Prostate gland (tissue), 2 donors: ENCODE measurements at regions not wholly inside any gene's neighbourhood (a gene's known extent, or its start where the extent isn't known, plus 50 kb on each side); places are given as distances from the start of the nearest gene placed in this dataset.
A peak's percentile ranks its signal among the peaks of the same experiment; 100 is the strongest.

Source experiments
- DNase-seq: peaks from one replicate; pipeline ENCODE4 v3.0.0-alpha.2; 2019; ENCODE audit warnings: low spot score
- H3K27ac ChIP-seq, 2 donors: fragments of 200-600 bp; sonication (generic); 2 replicates each; pipeline ENCODE4 v1.5.1; 2017 to 2019
- H3K27me3 ChIP-seq: fragments of 200-600 bp; sonication (generic); replicated peaks from 2 replicates; pipeline ENCODE4 v1.5.1; 2019; ENCODE audit not compliant: insufficient read depth
- H3K36me3 ChIP-seq, 2 donors: fragments of 200-600 bp; sonication (generic); 1 replicate in 1 of 2; 2 replicates in 1 of 2; pipeline versions ENCODE4 v1.5.1 to v1.8.1; 2017 to 2019
- H3K4me1 ChIP-seq: fragments of 200-600 bp; sonication (generic); replicated peaks from 2 replicates; pipeline ENCODE4 v1.5.1; 2019
- H3K4me3 ChIP-seq, 2 donors: fragments of 200-600 bp; sonication (generic); 2 replicates each; pipeline ENCODE4 v1.5.1; 2017 to 2019
- H3K9me3 ChIP-seq: fragments of 200-600 bp; sonication (generic); 2 replicates; pipeline ENCODE4 v1.5.1; 2017
- CTCF ChIP-seq, 4 experiments: fragments of 200-600 bp in 2 of 4; fragments of 450-650 bp in 2 of 4; sonication (generic) in 2 of 4; IDR thresholded peaks; 1 replicate in 3 of 4; 2 replicates in 1 of 4; pipeline ENCODE4 v1.5.1; 2016 to 2019; ENCODE audit warnings: antibody characterized with exemption in 4 of 4, mild to moderate bottlenecking in 2 of 4, moderate library complexity in 2 of 4
- POLR2A ChIP-seq: fragments of 450-650 bp; IDR thresholded peaks from one replicate; pipeline ENCODE4 v1.6.1; 2016; ENCODE audit warnings: antibody characterized with exemption, mild to moderate bottlenecking
- POLR2AphosphoS5 ChIP-seq: sonication (generic); formaldehyde crosslinking; IDR thresholded peaks from one replicate; pipeline ENCODE4 v1.6.1; 2017; ENCODE audit warnings: antibody characterized with exemption
- WGBS: methylation state at CpG from one replicate; pipeline ENCODE4 v1.1.5; 2018; 5-methylcytosine and 5-hydroxymethylcytosine counted together
- intact Hi-C: fragments of 100-400 bp; cut with DNase I; formaldehyde crosslinking; loops from one replicate; pipeline ENCODE4 v1.14.2; 2022

DNA sequence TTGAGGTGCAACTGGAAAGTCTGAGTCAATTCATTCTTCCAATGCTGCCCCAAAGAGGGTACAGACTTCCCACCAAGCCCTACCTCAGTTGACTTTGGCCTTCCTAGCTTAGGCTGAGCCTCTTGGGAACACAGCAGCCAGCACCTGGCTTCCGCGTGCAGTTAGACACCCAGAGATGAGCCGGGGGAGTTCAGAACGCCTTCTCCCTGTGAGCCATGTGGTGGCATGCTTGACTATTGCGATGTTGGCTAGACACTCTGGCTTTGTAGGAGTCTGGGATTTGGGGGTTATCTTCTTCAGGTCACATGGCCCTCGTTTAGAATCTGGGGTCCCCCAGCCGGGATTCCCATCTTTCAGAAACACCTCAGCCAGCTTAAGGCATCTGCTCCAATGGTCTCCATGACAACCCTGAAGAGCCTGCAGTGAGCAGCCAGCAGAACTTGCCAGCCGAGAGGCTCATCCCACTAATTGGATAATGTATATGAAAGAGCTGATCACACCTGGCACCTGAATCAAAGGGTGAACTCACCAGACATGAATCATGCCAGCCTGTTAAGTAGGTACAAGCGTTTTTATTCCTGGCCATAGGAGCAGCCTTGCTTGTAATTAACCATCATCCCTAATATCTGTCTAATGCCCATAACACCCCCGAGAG lies 167.5 kb downstream of the SYK start:
- WGBS: 79% methylated on average over 9 of the region's 10 CpGs
- Histone ChIP-seq H3K36me3 (no peaks in the 10 kb centered on the region), H3K27ac (no peak overlapping the region), H3K9me3 (no peaks in the 10 kb centered on the region), H3K27me3 (no peaks in the 10 kb centered on the region), H3K4me3 (no peak overlapping the region), H3K4me1 (no peaks in the 10 kb centered on the region)
- TF ChIP-seq POLR2A (no peak), POLR2AphosphoS5 (no peak), CTCF (IDR thresholded peaks at IDR 0.05) (no peak)
- DNase-seq: no peak
- intact Hi-C loops: no loop called here

- H3K27me3 ChIP-seq: no peaks in the 10 kb centered on the region
- TF ChIP-seq POLR2AphosphoS5 (peak; percentile 62), POLR2A (no peak)
- intact Hi-C loops: no loop called here
- H3K9me3 ChIP-seq: no peaks in the 10 kb centered on the region
- WGBS: 78% methylated on average over 9 of the region's 9 CpGs
- DNase-seq: peak; percentile 83
- no peak overlapping the region for H3K4me3 ChIP-seq
- H3K4me1 ChIP-seq: no peaks in the 10 kb centered on the region
- no peak overlapping the region for H3K27ac ChIP-seq
- no peaks in the 10 kb centered on the region for H3K36me3 ChIP-seq
Observed at GRCh38 chr9:90970608-90971007, 169.0 kb downstream of the SYK start.

- Histone ChIP-seq H3K9me3 (no peaks in the 10 kb centered on the region), H3K27ac (peak overlapping the region in 1 of 2 donors; percentile 24), H3K4me3 (no peak overlapping the region), H3K27me3 (no peaks in the 10 kb centered on the region), H3K4me1 (no peaks in the 10 kb centered on the region), H3K36me3 (no peaks in the 10 kb centered on the region)
- intact Hi-C loops: no loop called here
- TF ChIP-seq POLR2A (no peak), POLR2AphosphoS5 (no peak), CTCF (IDR thresholded peaks at IDR 0.05) (no peak)
- DNase-seq: no peak
- WGBS: 78% methylated on average over 6 of the region's 6 CpGs
Observed at GRCh38 chr9:90972057-90972456, 170.4 kb downstream of the SYK start.

GRCh38 chr9:90974016-90974415 lies 172.4 kb downstream of the SYK start:
- Histone ChIP-seq H3K27me3 (no peaks in the 10 kb centered on the region), H3K36me3 (no peaks in the 10 kb centered on the region), H3K27ac (no peak overlapping the region), H3K4me1 (no peaks in the 10 kb centered on the region), H3K9me3 (no peaks in the 10 kb centered on the region), H3K4me3 (no peak overlapping the region)
- DNase-seq: no peak
- WGBS: 70% methylated on average over 5 of the region's 5 CpGs
- intact Hi-C loops: no loop called here
- no peak for TF ChIP-seq POLR2AphosphoS5
- no peak for TF ChIP-seq POLR2A
- no peak for TF ChIP-seq CTCF (IDR thresholded peaks at IDR 0.05)

GRCh38 chr9:90974643-90975245 lies 173.1 kb downstream of the SYK start:
- intact Hi-C loops: no loop called here
- H3K9me3 ChIP-seq: no peaks in the 10 kb centered on the region
- no peak for DNase-seq
- no peaks in the 10 kb centered on the region for H3K27me3 ChIP-seq
- 84% methylated on average over 9 of the region's 9 CpGs for WGBS
- H3K27ac ChIP-seq: no peak overlapping the region
- H3K36me3 ChIP-seq: no peaks in the 10 kb centered on the region
- H3K4me1 ChIP-seq: no peaks in the 10 kb centered on the region
- no peak overlapping the region for H3K4me3 ChIP-seq
- TF ChIP-seq POLR2A (no peak), POLR2AphosphoS5 (no peak), CTCF (IDR thresholded peaks at IDR 0.05) (no peak)
